ENCODE measurements at regions not wholly inside any gene's neighbourhood (a gene's known extent, or its start where the extent isn't known, plus 50 kb on each side); places are given as distances from the start of the nearest gene placed in this dataset.

DNA sequence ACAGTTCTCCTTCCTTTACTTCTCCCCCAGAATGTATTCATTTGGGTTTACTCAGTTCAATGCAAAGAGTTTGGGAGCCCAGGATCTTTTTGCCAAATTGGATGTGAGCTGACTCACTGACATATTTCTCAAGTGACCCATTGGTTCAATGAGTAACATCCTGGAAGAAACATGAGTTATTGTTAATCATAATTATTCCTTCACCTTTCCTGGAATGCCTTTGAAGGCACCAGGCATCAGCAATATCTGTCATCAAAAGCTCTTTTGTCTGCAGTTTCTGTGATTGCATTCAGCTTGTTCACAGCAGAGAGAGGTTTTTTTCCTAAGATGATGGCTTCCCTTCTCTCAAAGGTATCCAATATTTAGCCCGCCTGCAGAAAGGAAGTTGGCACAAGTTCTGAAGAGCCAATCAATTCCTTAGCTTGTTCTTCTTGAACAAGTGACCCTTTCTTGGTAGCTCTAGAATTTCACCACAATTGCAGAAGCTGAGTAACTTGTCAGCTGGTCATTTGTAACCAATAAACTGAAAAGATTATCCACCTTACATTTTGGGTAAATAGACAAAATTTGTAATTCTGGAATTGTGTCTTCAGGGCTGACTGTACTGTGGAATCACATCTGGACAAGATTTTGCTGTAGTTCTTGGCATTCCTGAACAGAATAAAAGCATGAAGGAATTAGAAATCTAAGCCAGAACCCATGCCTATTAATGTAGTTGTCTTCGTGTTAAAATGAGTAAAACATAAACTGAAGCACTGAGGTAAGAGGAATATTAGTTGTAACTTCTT is 72.2 kb upstream of the TMEM17 start:
- peak overlapping the region; percentile 43 for H3K4me3 Mint-ChIP-seq (ENCODE audit: unreplicated experiment)
- DNase-seq (ENCODE audit: low read depth): peak; percentile 96
- Histone ChIP-seq H3K36me3 (ENCODE audit: insufficient read depth, low read length) (no peaks in the 10 kb centered on the region), H3K79me2 (ENCODE audit: insufficient read depth, low read length) (no peaks in the 10 kb centered on the region), H3K4me1 (ENCODE audit: insufficient read depth, low read length) (peaks cover 26% of the 10 kb centered on the region), H2AFZ (ENCODE audit: low read depth, low read length) (no peak overlapping the region), H3K27me3 (ENCODE audit: insufficient read depth, low read length) (no peaks in the 10 kb centered on the region), H4K20me1 (ENCODE audit: insufficient read depth, low read length) (no peaks in the 10 kb centered on the region), H3K27ac (ENCODE audit: low read depth, low read length) (peak overlapping the region; percentile 89), H3K9me3 (ENCODE audit: insufficient read depth, low read depth, low read length) (no peaks in the 10 kb centered on the region), H3K9ac (ENCODE audit: low read length) (peak overlapping the region; percentile 68), H3K4me2 (ENCODE audit: low read length) (peak overlapping the region; percentile 59), H3K4me3 (ENCODE audit: insufficient read depth, low read depth, low read length) (peak overlapping the region; percentile 2)
- TF ChIP-seq CTCF (IDR thresholded peaks at IDR 0.05; ENCODE audit: insufficient read depth, low read depth, low read length) (no peak), EZH2 (IDR thresholded peaks at IDR 0.05; ENCODE audit: insufficient read depth, low read length) (no peak)
- FAIRE-seq: peak; percentile 83
- H3K27ac Mint-ChIP-seq (ENCODE audit: unreplicated experiment): peak overlapping the region; percentile 50
- no peaks in the 10 kb centered on the region for H3K27me3 Mint-ChIP-seq (ENCODE audit: low read depth, unreplicated experiment)
- no peaks in the 10 kb centered on the region for H3K36me3 Mint-ChIP-seq (ENCODE audit: low read depth, unreplicated experiment)
- H3K9me3 Mint-ChIP-seq (ENCODE audit: unreplicated experiment): peaks cover 6% of the 10 kb centered on the region
- H3K4me1 Mint-ChIP-seq (ENCODE audit: low read depth, unreplicated experiment): peaks cover 32% of the 10 kb centered on the region

DNA sequence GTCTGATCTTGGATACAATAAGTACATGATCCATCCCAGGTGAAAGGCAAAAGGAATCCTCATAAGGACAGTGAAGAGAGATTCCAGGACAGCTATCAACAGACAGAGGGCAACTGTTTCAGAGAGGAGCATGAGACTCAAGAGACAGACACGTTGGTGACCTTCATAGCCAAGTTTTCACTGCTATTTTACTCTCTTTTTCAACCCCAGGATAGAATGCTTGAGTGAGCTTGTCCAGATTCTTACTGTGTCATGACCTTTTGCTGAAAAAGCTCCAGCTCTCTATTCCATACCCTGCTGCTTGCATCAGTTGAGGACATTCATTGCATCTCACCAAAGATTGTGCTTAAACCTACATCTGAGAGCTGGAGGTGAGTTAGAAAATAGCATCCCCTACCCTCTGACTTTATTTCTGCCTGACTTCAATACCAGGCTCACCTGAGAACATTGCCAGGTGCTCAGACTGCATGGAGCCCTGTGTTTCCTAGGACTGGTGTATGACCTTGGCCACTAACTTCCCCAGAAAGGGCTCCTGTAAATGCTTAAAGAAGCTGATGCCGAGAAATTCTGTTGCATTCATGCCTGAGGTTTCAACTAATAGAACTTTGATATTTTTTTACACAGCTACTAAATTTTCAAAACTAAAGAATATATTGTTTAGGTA is 70.4 kb upstream of the TMEM17 start:
- Mint-ChIP-seq H3K4me3 (ENCODE audit: unreplicated experiment) (no peak overlapping the region), H3K4me1 (ENCODE audit: low read depth, unreplicated experiment) (peaks cover 36% of the 10 kb centered on the region), H3K27me3 (ENCODE audit: low read depth, unreplicated experiment) (no peaks in the 10 kb centered on the region), H3K27ac (ENCODE audit: unreplicated experiment) (peak overlapping the region; percentile 7), H3K9me3 (ENCODE audit: unreplicated experiment) (peaks cover 3% of the 10 kb centered on the region), H3K36me3 (ENCODE audit: low read depth, unreplicated experiment) (no peaks in the 10 kb centered on the region)
- TF ChIP-seq CTCF (IDR thresholded peaks at IDR 0.05; ENCODE audit: insufficient read depth, low read depth, low read length) (no peak), EZH2 (IDR thresholded peaks at IDR 0.05; ENCODE audit: insufficient read depth, low read length) (no peak)
- H4K20me1 ChIP-seq (ENCODE audit: insufficient read depth, low read length): no peaks in the 10 kb centered on the region
- DNase-seq (ENCODE audit: low read depth): no peak
- H2AFZ ChIP-seq (ENCODE audit: low read depth, low read length): no peak overlapping the region
- H3K79me2 ChIP-seq (ENCODE audit: insufficient read depth, low read length): no peaks in the 10 kb centered on the region
- no peak overlapping the region for H3K27ac ChIP-seq (ENCODE audit: low read depth, low read length)
- no peak overlapping the region for H3K4me3 ChIP-seq (ENCODE audit: insufficient read depth, low read depth, low read length)
- H3K4me1 ChIP-seq (ENCODE audit: insufficient read depth, low read length): peaks cover 31% of the 10 kb centered on the region
- H3K9me3 ChIP-seq (ENCODE audit: insufficient read depth, low read depth, low read length): no peaks in the 10 kb centered on the region
- no peak overlapping the region for H3K9ac ChIP-seq (ENCODE audit: low read length)
- H3K36me3 ChIP-seq (ENCODE audit: insufficient read depth, low read length): no peaks in the 10 kb centered on the region
- H3K27me3 ChIP-seq (ENCODE audit: insufficient read depth, low read length): no peaks in the 10 kb centered on the region
- FAIRE-seq: no peak
- H3K4me2 ChIP-seq (ENCODE audit: low read length): no peak overlapping the region

- no peak overlapping the region for H2AFZ ChIP-seq (ENCODE audit: low read depth, low read length)
- TF ChIP-seq EZH2 (IDR thresholded peaks at IDR 0.05; ENCODE audit: insufficient read depth, low read length) (no peak), CTCF (IDR thresholded peaks at IDR 0.05; ENCODE audit: insufficient read depth, low read depth, low read length) (no peak)
- FAIRE-seq: no peak
Observed at GRCh38 chr2:62573936-62574335, 67.9 kb upstream of the TMEM17 start.

More at GRCh38 chr2:62573936-62574335, 67.9 kb upstream of the TMEM17 start:
- H3K9me3 ChIP-seq (ENCODE audit: insufficient read depth, low read depth, low read length): no peaks in the 10 kb centered on the region
- no peak overlapping the region for H3K27ac Mint-ChIP-seq (ENCODE audit: unreplicated experiment)
- peaks cover 31% of the 10 kb centered on the region for H3K4me1 ChIP-seq (ENCODE audit: insufficient read depth, low read length)
- no peaks in the 10 kb centered on the region for H3K9me3 Mint-ChIP-seq (ENCODE audit: unreplicated experiment)
- no peak overlapping the region for H3K27ac ChIP-seq (ENCODE audit: low read depth, low read length)
- H3K4me3 ChIP-seq (ENCODE audit: insufficient read depth, low read depth, low read length): no peak overlapping the region
- no peak overlapping the region for H3K4me3 Mint-ChIP-seq (ENCODE audit: unreplicated experiment)
- H3K9ac ChIP-seq (ENCODE audit: low read length): no peak overlapping the region
- H3K27me3 ChIP-seq (ENCODE audit: insufficient read depth, low read length): no peaks in the 10 kb centered on the region
- no peaks in the 10 kb centered on the region for H3K79me2 ChIP-seq (ENCODE audit: insufficient read depth, low read length)
- H3K36me3 Mint-ChIP-seq (ENCODE audit: low read depth, unreplicated experiment): no peaks in the 10 kb centered on the region
- peak; percentile 22 for DNase-seq (ENCODE audit: low read depth)
- H4K20me1 ChIP-seq (ENCODE audit: insufficient read depth, low read length): no peaks in the 10 kb centered on the region
- H3K27me3 Mint-ChIP-seq (ENCODE audit: low read depth, unreplicated experiment): peaks cover 3% of the 10 kb centered on the region
- H3K4me1 Mint-ChIP-seq (ENCODE audit: low read depth, unreplicated experiment): peaks cover 30% of the 10 kb centered on the region
- no peak overlapping the region for H3K4me2 ChIP-seq (ENCODE audit: low read length)
- H3K36me3 ChIP-seq (ENCODE audit: insufficient read depth, low read length): no peaks in the 10 kb centered on the region

Measured in astrocyte (in vitro differentiated cells and primary cell).